Neutrophil (primary cell): ENCODE measurements at regions not wholly inside any gene's neighbourhood (a gene's known extent, or its start where the extent isn't known, plus 50 kb on each side); places are given as distances from the start of the nearest gene placed in this dataset.

Experiments used
- H3K27ac ChIP-seq: fragments of 200-600 bp; sonication (generic); 2 replicates; pipeline ENCODE4 v1.5.1; 2016; ENCODE audit warnings: mild to moderate bottlenecking, moderate library complexity
- H3K27me3 ChIP-seq: fragments of 200-600 bp; sonication (generic); 2 replicates; pipeline ENCODE4 v1.6.0; 2016; ENCODE audit warnings: mild to moderate bottlenecking
- H3K36me3 ChIP-seq: fragments of 200-600 bp; sonication (generic); 2 replicates; pipeline ENCODE4 v1.5.1; 2017
- H3K4me1 ChIP-seq, 2 experiments: fragments of 200-600 bp in 1 of 2; sonication (generic) in 1 of 2; 1 replicate in 1 of 2; 2 replicates in 1 of 2; pipeline versions ENCODE4 v1.5.1 to v1.6.1; 2013 to 2016; ENCODE audit warnings: low read depth in 1 of 2, low read length in 1 of 2, mild to moderate bottlenecking in 1 of 2, moderate library complexity in 1 of 2; ENCODE audit not compliant: control insufficient read depth in 1 of 2, insufficient read depth in 1 of 2
- H3K4me3 ChIP-seq, 2 experiments: fragments of 200-600 bp in 1 of 2; sonication (generic) in 1 of 2; 1 replicate in 1 of 2; 2 replicates in 1 of 2; pipeline ENCODE4 v1.5.1; 2013 to 2016; ENCODE audit warnings: low read depth in 1 of 2, low read length in 1 of 2, mild to moderate bottlenecking in 1 of 2, moderate library complexity in 1 of 2
- H3K9me3 ChIP-seq: fragments of 200-600 bp; sonication (generic); 2 replicates; pipeline ENCODE4 v1.5.1; 2016
- TF ChIP-seq, protein P1 (sequence below): fragments of 200-600 bp; sonication (generic); IDR thresholded peaks from 2 replicates; pipeline ENCODE4 v1.5.1; 2016; ENCODE audit warnings: antibody characterized with exemption

DNA sequence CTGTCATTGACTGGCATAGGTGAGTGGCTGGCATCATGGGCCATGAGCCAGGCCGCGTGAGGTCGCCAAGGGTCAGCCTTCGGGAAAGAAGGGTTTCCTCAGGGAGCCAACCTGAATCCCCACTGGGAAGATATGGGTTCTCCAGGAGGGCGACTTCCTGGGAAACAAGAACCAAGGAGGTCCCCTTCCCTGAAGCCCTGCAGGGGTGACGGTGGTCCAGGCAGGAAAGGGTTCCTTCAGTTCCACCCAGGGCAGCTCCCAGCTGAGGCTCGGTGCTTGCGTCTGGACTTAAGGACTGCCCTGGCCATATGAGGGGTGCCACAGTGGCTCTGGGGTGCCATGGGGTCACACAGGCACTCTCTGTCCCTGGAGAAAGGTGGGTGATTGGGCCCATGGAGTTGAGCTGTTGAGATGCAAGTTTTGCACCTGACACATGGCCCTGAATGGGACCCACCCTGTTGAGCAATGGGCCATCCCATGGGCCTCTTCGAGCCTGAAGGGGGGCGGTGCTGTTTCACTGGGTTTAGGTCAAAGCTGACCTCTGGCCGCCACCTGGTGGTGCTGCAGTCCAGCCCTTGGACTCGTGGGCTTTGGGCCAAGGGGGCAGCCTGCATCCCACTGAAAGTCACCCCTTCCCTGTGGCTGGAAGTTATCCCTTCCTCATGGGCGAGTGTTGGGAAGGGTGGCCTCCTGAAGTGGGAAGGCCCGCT lies 228.1 kb downstream of the SNRPN start:
- no peaks in the 10 kb centered on the region for H3K4me1 ChIP-seq
- no peaks in the 10 kb centered on the region for H3K36me3 ChIP-seq
- TF ChIP-seq, protein P1, sequence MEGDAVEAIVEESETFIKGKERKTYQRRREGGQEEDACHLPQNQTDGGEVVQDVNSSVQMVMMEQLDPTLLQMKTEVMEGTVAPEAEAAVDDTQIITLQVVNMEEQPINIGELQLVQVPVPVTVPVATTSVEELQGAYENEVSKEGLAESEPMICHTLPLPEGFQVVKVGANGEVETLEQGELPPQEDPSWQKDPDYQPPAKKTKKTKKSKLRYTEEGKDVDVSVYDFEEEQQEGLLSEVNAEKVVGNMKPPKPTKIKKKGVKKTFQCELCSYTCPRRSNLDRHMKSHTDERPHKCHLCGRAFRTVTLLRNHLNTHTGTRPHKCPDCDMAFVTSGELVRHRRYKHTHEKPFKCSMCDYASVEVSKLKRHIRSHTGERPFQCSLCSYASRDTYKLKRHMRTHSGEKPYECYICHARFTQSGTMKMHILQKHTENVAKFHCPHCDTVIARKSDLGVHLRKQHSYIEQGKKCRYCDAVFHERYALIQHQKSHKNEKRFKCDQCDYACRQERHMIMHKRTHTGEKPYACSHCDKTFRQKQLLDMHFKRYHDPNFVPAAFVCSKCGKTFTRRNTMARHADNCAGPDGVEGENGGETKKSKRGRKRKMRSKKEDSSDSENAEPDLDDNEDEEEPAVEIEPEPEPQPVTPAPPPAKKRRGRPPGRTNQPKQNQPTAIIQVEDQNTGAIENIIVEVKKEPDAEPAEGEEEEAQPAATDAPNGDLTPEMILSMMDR: no peak
- H3K9me3 ChIP-seq: peaks cover 12% of the 10 kb centered on the region
- no peak overlapping the region for H3K27ac ChIP-seq
- no peak overlapping the region for H3K4me3 ChIP-seq
- H3K27me3 ChIP-seq: no peaks in the 10 kb centered on the region

DNA sequence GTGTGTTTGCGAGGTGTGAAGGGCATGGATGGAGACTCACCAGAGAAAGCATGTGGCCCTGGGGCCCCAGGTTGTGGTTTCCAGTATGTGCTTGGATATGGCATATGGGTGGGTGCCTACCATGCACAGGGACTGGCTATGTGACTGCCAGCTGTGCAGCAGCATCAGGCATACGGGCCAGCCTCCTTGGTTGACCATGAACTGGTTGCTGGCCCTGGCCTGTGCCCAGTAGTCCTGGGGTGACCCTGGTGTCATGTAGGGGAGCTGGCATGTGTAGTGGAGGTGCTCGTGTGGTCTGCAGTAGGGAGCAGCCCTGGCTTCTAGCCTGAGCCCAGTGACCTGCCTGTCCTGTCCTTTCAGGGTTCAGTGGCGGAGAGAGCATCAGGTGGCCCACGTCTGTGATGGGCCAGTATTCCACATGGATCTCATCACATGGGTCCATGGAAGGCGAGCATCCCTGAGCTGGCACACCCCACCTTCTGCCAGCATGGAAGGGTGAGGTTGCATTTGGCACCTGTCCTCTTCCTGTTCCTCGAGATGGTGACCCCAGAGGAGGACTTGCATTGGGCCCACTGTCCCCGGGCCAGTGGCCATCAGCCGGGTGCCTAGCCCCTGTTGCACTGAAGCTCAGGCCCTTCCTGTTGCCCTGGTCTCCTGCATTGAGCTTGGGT lies 228.9 kb downstream of the SNRPN start:
- Histone ChIP-seq H3K27ac (no peak overlapping the region), H3K4me1 (no peaks in the 10 kb centered on the region), H3K36me3 (no peaks in the 10 kb centered on the region), H3K27me3 (no peaks in the 10 kb centered on the region), H3K4me3 (no peak overlapping the region), H3K9me3 (peaks cover 12% of the 10 kb centered on the region)
- TF ChIP-seq, protein P1: no peak

DNA sequence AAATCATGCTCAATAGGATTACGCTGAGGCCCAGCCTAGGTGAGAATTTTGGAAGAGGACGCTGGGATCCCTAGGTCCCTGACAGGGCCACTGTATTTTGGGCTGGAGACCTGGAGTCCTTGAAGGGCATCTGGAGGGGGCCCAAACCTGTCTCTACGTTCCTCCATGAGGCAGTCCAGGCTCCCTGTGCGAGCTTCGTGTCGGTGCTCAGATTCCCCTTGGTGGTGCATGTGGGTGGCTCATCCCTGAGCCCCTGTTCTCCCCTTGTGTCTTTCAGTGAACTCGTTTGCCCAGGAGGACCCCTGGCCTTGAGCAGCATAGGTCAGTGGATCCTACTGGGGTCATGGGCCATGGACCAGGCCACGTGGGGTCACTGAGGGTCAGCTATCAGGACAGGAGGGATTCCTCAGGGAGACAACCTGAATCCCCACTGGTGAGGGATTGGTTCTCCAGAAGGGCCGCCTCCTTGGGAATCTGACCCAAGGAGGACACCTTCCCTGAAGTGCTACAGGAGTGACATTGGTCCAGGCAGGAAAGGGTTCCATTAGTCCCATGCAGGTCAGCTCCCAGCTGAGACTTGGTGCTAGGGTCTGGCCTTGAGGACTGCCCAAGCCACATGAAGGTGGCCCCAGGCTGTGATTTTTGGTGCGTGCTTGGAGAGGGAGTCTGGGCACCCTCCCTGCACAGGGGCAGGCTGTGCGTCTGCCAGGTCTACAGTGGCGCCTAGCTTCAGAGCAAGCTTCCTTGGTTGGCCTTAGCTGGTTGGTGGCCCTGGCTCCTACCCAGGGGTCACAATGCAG lies 229.8 kb downstream of the SNRPN start:
- TF ChIP-seq, protein P1: no peak
- no peak overlapping the region for H3K4me3 ChIP-seq
- H3K4me1 ChIP-seq: no peaks in the 10 kb centered on the region
- no peaks in the 10 kb centered on the region for H3K36me3 ChIP-seq
- H3K9me3 ChIP-seq: peaks cover 12% of the 10 kb centered on the region
- no peak overlapping the region for H3K27ac ChIP-seq
- no peaks in the 10 kb centered on the region for H3K27me3 ChIP-seq

DNA sequence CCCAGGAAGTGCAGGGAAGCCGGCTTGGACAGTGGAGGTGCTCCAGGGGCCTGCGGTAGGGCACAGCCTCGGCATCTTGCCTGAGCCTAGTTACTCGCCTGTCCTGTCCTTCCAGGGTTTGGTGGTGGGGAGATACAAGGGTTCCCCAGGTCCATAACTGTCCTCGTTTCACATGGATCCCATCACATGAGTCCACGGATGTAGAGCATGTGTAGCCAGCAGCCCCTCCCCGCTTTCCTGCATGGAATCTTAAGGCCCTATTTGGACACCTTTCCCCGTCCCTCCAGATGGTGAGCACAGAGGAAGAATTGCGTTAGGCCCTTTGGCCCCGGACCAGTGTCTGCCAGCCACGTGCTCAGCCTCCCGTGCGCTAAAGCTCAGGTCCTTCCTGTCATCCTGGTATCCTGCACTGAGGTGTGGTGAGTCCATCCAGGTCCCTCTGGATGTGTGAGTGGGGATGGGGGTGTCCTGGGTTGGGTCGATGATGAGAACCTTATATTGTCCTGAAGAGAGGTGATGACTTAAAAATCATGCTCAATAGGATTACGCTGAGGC lies 230.4 kb downstream of the SNRPN start:
- Histone ChIP-seq H3K9me3 (peaks cover 12% of the 10 kb centered on the region), H3K4me1 (no peaks in the 10 kb centered on the region), H3K27ac (no peak overlapping the region), H3K36me3 (no peaks in the 10 kb centered on the region), H3K4me3 (no peak overlapping the region), H3K27me3 (no peaks in the 10 kb centered on the region)
- TF ChIP-seq, protein P1: no peak

DNA sequence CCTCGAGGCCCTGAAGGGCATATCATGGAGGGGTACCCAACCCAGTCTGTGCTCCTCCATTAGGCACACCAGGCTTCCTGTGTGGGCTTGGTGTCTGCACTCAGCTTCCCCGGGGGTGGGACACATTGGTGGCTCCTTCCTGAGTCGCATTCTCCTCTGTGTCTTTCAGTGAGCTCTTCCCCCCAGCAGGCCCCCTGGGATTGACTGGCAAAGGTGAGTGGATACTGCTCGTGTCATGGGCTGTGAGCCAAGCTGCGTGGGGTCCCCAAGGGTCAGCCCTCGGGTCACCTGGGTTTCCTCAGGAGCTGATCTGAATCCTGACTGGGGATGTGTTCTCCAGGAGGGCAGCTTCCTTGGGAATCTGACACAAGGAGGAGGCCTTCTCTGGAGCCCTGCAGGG lies 231.0 kb downstream of the SNRPN start:
- H3K36me3 ChIP-seq: no peaks in the 10 kb centered on the region
- TF ChIP-seq, protein P1: no peak
- no peak overlapping the region for H3K4me3 ChIP-seq
- H3K27ac ChIP-seq: no peak overlapping the region
- no peaks in the 10 kb centered on the region for H3K27me3 ChIP-seq
- no peaks in the 10 kb centered on the region for H3K4me1 ChIP-seq
- peaks cover 12% of the 10 kb centered on the region for H3K9me3 ChIP-seq
